ENCODE measurements at regions not wholly inside any gene's neighbourhood (a gene's known extent, or its start where the extent isn't known, plus 50 kb on each side); places are given as distances from the start of the nearest gene placed in this dataset.

- no peaks in the 10 kb centered on the region for H3K9me3 ChIP-seq
- H3K36me3 ChIP-seq: no peaks in the 10 kb centered on the region
- no peak for DNase-seq
- no peak overlapping the region for H3K27ac ChIP-seq
- no peak for TF ChIP-seq POLR2AphosphoS5 (IDR thresholded peaks at IDR 0.05)
- TF ChIP-seq CTCF (IDR thresholded peaks at IDR 0.05 in 8 of 11, conservative IDR thresholded peaks at IDR 0.05 in 3 of 11): peak in 10 of 11 experiments; percentile 25 to 71 (median 54)
- WGBS, 5 donors: 72 to 80% (median 76%) methylated on average over 7 of the region's 7 CpGs
- intact Hi-C loops (cut with DNase I; ENCODE audit: low total_unique reads): loop anchor here (10.0 kb wide), 1 partner anchor 177 kb away; the partner anchor contains the start of gene TGFB2
- H3K4me3 ChIP-seq: no peak overlapping the region
- H3K27me3 ChIP-seq (replicated peaks in 1 of 7): peaks cover 0 to 13% (median 0%) of the 10 kb centered on the region in 7 donors
- no peaks in the 10 kb centered on the region for H3K4me1 ChIP-seq
These were observed 176.5 kb downstream of the TGFB2 start for GRCh38 chr1:218521414-218522169.

DNA sequence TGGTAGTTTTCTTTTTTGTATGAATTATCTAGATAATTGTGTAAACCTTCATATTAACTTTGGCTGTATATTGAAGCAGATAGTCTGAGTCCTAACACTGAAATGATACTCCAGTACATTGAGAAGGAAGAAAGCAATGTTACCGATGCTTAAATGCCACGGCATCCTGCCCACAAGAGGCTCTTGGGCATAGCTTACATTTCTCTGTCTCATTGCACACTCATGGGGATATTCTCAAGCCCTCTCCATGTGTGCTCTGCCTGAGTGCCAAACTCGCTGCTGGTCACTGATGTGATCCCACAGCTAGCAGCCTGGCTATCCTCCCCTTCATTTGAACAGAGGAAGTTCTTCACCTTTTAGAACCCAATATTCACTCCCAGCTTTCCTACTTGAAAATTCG is 179.4 kb downstream of the TGFB2 start:
- WGBS, 5 donors: 44 to 74% (median 61%) methylated on average over 4 of the region's 4 CpGs
- intact Hi-C loops (cut with DNase I; ENCODE audit: low total_unique reads): loop anchor here (10.0 kb wide), 1 partner anchor 180 kb away; the partner anchor contains the start of gene TGFB2
- H3K27me3 ChIP-seq (replicated peaks in 1 of 7): peaks cover 0 to 13% (median 0%) of the 10 kb centered on the region in 7 donors

GRCh38 chr1:218525031-218525430 is 179.9 kb downstream of the TGFB2 start:
- Histone ChIP-seq H3K4me1 (no peaks in the 10 kb centered on the region), H3K9me3 (no peaks in the 10 kb centered on the region), H3K27me3 (replicated peaks in 1 of 7) (peaks cover 0 to 13% (median 0%) of the 10 kb centered on the region in 7 donors), H3K27ac (no peak overlapping the region), H3K4me3 (no peak overlapping the region), H3K36me3 (no peaks in the 10 kb centered on the region)
- WGBS, 5 donors: 33 to 52% (median 45%) methylated on average over 6 of the region's 6 CpGs
- no peak for DNase-seq
- intact Hi-C loops (cut with DNase I; ENCODE audit: low total_unique reads): loop anchor here (10.0 kb wide), 1 partner anchor 180 kb away; the partner anchor contains the start of gene TGFB2
- TF ChIP-seq POLR2AphosphoS5 (IDR thresholded peaks at IDR 0.05) (no peak), POLR2A (IDR thresholded peaks at IDR 0.05) (no peak), CTCF (IDR thresholded peaks at IDR 0.05 in 8 of 11, conservative IDR thresholded peaks at IDR 0.05 in 3 of 11) (no peak)

More for the DNA sequence above, 179.4 kb downstream of the TGFB2 start:
- Histone ChIP-seq H3K27ac (no peak overlapping the region), H3K4me3 (no peak overlapping the region), H3K36me3 (no peaks in the 10 kb centered on the region), H3K4me1 (no peaks in the 10 kb centered on the region), H3K9me3 (no peaks in the 10 kb centered on the region)
- TF ChIP-seq CTCF (IDR thresholded peaks at IDR 0.05 in 8 of 11, conservative IDR thresholded peaks at IDR 0.05 in 3 of 11) (no peak), POLR2AphosphoS5 (IDR thresholded peaks at IDR 0.05) (no peak), POLR2A (IDR thresholded peaks at IDR 0.05) (no peak)
- no peak for DNase-seq

- Histone ChIP-seq H3K9me3 (no peaks in the 10 kb centered on the region), H3K4me3 (no peak overlapping the region), H3K27ac (no peak overlapping the region), H3K36me3 (no peaks in the 10 kb centered on the region), H3K4me1 (no peaks in the 10 kb centered on the region), H3K27me3 (replicated peaks in 1 of 7) (peaks cover 0 to 13% (median 0%) of the 10 kb centered on the region in 7 donors)
- WGBS, 5 donors: 78 to 88% (median 82%) methylated on average over 3 of the region's 3 CpGs
- no peak for DNase-seq
- intact Hi-C loops (cut with DNase I; ENCODE audit: low total_unique reads): loop anchor here (10.0 kb wide), 1 partner anchor 181 kb away; the partner anchor contains the start of gene TGFB2
- no peak for TF ChIP-seq POLR2AphosphoS5 (IDR thresholded peaks at IDR 0.05)
- TF ChIP-seq POLR2A (IDR thresholded peaks at IDR 0.05): no peak
- no peak for TF ChIP-seq CTCF (IDR thresholded peaks at IDR 0.05 in 8 of 11, conservative IDR thresholded peaks at IDR 0.05 in 3 of 11)
These were observed 180.5 kb downstream of the TGFB2 start for GRCh38 chr1:218525451-218526197.
